Gastroesophageal sphincter (tissue), 3 donors: ENCODE measurements at regions not wholly inside any gene's neighbourhood (a gene's known extent, or its start where the extent isn't known, plus 50 kb on each side); places are given as distances from the start of the nearest gene placed in this dataset.

Experiments used
- EP300 ChIP-seq: sonication (generic); formaldehyde crosslinking; IDR thresholded peaks from one replicate; pipeline ENCODE4 v1.6.1; 2017; ENCODE audit warnings: antibody characterized with exemption, mild to moderate bottlenecking
- TF ChIP-seq, protein P1 (sequence below), 4 experiments: fragments of 200-600 bp in 2 of 4; fragments of 450-650 bp in 2 of 4; sonication (generic) in 1 of 4; IDR thresholded peaks; one replicate each; pipeline ENCODE4 v1.5.1; 2017 to 2019; ENCODE audit warnings: antibody characterized with exemption in 4 of 4, mild to moderate bottlenecking in 2 of 4, moderate library complexity in 2 of 4

DNA sequence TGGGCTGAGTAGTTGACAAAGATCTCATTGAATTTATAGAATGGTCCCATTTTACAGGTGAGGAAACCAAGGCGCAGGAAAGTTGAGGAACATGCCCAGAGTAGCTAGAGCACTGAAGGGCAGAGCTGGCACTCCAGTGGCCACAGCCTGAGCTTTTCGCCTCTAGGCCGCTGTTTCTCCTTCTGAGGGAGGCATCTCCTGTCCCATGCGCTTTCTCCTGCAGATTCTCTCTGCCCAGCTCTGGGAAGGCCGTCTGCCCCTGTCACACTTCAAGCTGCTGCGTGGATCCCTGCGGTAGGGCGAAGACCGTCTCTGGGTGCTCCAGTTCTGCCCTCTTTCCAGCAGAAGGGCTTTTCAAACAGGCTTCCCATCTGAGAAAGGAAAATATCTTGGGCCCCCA is 159.9 kb downstream of the ACTL8 start:
- TF ChIP-seq, protein P1, sequence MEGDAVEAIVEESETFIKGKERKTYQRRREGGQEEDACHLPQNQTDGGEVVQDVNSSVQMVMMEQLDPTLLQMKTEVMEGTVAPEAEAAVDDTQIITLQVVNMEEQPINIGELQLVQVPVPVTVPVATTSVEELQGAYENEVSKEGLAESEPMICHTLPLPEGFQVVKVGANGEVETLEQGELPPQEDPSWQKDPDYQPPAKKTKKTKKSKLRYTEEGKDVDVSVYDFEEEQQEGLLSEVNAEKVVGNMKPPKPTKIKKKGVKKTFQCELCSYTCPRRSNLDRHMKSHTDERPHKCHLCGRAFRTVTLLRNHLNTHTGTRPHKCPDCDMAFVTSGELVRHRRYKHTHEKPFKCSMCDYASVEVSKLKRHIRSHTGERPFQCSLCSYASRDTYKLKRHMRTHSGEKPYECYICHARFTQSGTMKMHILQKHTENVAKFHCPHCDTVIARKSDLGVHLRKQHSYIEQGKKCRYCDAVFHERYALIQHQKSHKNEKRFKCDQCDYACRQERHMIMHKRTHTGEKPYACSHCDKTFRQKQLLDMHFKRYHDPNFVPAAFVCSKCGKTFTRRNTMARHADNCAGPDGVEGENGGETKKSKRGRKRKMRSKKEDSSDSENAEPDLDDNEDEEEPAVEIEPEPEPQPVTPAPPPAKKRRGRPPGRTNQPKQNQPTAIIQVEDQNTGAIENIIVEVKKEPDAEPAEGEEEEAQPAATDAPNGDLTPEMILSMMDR (IDR thresholded peaks at IDR 0.05), result no peak
- TF ChIP-seq EP300, result no peak
